ENCODE measurements at regions not wholly inside any gene's neighbourhood (a gene's known extent, or its start where the extent isn't known, plus 50 kb on each side); places are given as distances from the start of the nearest gene placed in this dataset.
"Not testable (repeated sequence)": the region's sequence is repeated elsewhere in the genome, so short reads cannot be mapped to it uniquely, and the experiment has no call there.

DNA sequence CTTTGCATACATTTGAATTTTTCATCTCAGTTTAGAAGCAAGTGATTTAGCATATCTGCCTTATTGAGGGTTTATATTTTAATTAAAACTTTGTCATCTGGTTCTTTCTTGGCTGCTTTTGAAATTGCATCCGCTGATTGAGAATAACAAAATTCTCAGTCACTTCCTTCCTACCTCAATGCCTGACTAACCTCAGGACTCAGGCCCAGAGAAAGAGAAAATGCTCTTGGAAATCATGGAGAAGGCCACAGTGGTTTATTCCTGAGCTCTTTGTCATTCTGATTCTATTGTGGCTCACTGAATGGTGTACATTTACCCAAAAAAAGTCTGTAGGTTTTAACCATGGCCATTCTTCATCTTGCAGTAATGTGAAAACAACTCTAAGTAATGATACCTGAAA is 533.9 kb downstream of the TBL1XR1 start:
- no peak overlapping the region for H3K27ac Mint-ChIP-seq
- H3K9me3 Mint-ChIP-seq: no peaks in the 10 kb centered on the region
- no peak for ATAC-seq
- no peaks in the 10 kb centered on the region for H3K36me3 Mint-ChIP-seq
- no peak for DNase-seq (ENCODE audit: low spot score in 2 of 2)

DNA sequence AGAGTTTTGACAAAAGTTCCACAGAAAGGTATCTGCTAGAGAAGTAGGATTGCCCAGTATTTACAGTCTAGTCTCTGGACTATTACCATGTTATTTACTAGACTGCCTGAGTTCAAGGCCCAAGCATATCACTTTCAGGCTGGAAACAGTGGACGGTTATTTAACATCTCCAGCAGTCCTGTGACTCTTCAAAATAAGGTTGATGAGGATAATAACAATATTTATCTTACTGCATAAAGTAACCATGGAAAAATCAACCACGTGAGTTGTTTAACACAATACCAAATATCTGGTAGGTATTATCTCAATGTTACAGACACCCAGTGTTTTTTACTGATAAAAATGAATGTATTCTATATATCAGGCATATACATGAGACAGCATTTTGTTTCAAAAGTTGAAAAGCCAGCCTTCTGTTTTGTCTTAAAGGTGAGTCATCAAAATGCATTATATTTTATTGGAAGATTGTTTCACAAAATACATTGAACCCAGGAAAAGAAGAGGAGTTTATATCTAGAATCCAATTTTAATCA is 535.8 kb downstream of the TBL1XR1 start:
- no peaks in the 10 kb centered on the region for H3K36me3 Mint-ChIP-seq
- DNase-seq (ENCODE audit: low spot score in 2 of 2) (no peak), ATAC-seq (no peak)
- H3K27ac Mint-ChIP-seq: no peak overlapping the region
- no peaks in the 10 kb centered on the region for H3K9me3 Mint-ChIP-seq

DNA sequence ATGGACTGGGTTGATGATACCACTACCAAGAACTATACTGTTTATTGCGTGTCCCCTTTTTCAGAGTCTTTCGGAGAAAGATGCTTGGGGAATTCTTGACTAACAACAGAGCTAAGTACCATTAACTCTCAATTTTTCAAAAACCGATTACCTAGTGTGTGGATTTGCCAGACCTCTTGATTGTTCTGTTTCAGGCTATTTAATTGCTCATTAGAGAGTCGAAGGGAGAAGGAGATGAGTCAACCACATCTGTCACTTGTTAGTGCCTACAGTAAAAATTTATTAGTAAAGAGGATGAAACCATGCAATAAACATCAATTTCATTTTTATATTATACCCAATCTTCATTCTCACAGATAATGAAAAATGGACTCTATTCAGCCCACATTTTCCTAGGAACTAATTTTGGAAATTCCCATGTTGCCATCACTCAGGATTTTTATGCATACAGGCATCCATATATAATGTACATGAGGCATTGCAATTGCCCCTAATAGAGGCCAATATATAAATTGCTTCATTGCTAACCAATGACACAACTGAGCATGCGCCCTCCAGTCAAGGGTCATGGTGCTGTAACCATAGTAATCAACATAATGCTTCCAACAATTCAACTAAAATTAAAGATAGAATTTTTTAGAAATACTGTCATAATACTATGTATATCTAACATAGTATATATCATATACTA is 541.7 kb downstream of the TBL1XR1 start:
- Mint-ChIP-seq H3K27ac (no peak overlapping the region), H3K9me3 (no peaks in the 10 kb centered on the region), H3K36me3 (no peaks in the 10 kb centered on the region)
- no peak for ATAC-seq
- no peak for DNase-seq (ENCODE audit: low spot score in 2 of 2)

DNA sequence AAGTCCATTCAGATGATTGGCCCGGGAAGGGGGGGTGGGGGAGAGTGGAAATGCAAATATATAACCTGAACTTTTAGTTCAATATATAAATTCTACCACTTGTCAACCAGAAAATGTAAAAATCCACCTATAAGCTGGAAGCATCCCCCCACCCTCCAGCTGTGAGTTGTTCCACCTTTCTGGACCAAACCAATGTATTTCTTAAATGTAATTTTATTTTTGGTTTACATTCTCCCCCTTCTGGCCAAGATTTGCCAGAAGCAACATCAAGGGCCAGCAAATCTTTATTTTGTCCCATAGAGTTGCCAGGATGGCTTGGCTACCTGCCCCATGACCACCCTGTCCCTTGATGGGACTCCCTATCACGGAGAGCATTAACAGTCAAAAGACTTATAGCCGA is 545.7 kb downstream of the TBL1XR1 start:
- Mint-ChIP-seq H3K9me3 (no peaks in the 10 kb centered on the region), H3K36me3 (no peaks in the 10 kb centered on the region), H3K27ac (no peak overlapping the region)
- ATAC-seq: no peak
- no peak for DNase-seq (ENCODE audit: low spot score in 2 of 2)

DNA sequence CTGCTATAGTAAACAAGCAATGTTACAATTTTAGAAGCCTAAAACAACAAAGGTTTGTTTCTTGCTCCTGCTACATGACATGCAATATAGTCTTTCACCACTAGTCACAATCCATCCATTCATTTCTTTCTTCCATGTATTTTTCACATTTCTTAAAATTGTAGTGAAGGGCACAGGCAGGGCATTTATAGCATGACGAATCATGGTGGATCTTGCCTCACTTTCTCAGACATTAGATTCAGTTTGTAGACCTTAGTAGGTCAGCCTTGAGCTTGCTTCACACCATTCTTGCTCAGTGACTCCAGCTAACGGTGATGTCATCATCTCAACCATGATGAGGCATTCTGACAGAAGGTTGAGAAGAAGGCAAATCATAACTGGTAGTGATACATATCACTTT is 546.8 kb downstream of the TBL1XR1 start:
- ATAC-seq (no peak), DNase-seq (ENCODE audit: low spot score in 2 of 2) (no peak)
- Mint-ChIP-seq H3K9me3 (no peaks in the 10 kb centered on the region), H3K36me3 (no peaks in the 10 kb centered on the region), H3K27ac (no peak overlapping the region)

DNA sequence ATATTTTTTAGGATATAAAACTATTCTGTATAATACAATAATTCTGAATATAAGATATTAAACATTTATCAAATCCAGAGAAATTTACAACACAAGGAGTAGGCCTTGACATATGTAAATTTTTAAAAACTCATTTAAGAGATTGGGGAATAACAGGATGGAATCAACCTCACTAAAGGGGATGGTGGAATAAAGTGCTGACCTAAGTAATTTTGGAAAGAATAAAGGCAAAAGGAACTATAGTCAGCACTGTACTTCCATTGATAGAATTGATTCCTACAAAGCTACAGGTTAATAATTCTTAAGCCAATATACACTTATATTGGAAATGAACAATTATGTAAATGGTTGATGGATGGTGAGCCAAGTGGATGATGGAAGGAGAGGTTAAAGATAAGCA is 549.3 kb downstream of the TBL1XR1 start:
- H3K9me3 Mint-ChIP-seq: peaks cover 0 to 2% of the 10 kb centered on the region in 2 donors
- ATAC-seq (no peak), DNase-seq (ENCODE audit: low spot score in 2 of 2) (no peak)
- no peaks in the 10 kb centered on the region for H3K36me3 Mint-ChIP-seq
- H3K27ac Mint-ChIP-seq: no peak overlapping the region

DNA sequence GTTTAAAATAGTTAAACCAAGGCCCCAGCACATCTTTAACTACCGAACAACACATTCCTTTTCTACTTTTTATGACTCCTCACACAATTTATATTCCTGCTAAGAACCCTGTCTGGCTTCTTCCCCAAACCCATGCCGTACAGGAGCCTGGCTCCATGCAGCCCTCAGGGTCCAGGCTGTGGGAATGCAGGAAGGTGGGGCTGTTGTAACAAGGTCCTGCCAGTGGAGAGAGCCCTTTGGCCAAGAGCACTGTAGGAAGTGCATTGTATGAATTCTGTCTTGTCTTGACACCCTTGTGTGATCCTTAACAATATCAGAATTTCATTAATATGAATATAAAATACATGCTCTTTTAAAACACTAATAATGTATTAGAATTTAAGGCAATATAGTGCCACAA is 563.8 kb downstream of the TBL1XR1 start:
- no peaks in the 10 kb centered on the region for H3K36me3 Mint-ChIP-seq

DNA sequence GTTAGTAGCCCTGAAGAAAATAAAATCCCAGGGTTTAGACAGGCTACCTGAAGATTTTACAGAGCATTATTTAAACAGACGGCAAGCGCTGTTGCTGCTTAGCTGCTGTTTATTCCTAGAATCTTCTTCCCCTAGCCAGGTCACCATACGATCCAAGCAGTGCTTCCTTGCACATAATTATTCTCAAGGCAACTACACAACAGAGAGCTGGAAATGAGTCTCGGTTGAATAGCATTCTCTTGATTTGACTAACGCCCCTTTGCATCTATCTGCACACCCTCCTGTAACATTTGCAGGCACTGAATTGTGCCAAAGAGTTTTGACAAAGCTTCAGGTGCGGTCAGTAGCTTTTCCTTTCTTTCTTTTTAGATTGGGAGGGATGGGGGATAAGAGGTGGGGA is 564.4 kb downstream of the TBL1XR1 start:
- DNase-seq (ENCODE audit: low spot score in 2 of 2) (no peak), ATAC-seq (no peak)
- Mint-ChIP-seq H3K9me3 (peaks cover 0 to 5% of the 10 kb centered on the region in 2 donors), H3K36me3 (no peaks in the 10 kb centered on the region), H3K27ac (no peak overlapping the region)

More for the DNA sequence above, 563.8 kb downstream of the TBL1XR1 start:
- Mint-ChIP-seq H3K27ac (no peak overlapping the region), H3K9me3 (peaks cover 0 to 5% of the 10 kb centered on the region in 2 donors)
- ATAC-seq (no peak), DNase-seq (ENCODE audit: low spot score in 2 of 2) (no peak)

DNA sequence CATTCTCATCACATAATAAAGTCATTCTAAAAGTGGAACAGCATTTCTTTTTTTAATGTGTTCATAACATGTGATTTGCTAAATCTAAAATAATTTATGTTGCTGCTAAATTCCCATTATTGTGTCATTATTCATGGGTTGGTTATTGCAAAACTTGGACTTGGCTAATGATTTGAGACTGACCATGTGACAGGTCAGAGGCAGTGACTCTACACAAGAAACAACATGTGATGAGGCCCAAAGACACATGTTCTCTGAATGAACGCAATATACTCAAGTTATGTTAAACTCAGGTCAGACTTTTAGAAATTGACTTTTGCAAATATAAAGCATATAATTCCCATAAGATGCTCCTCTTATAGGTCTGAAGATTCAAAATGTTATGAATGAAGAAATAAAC is 566.1 kb downstream of the TBL1XR1 start:
- Mint-ChIP-seq H3K27ac (no peak overlapping the region), H3K9me3 (no peaks in the 10 kb centered on the region), H3K36me3 (no peaks in the 10 kb centered on the region)
- no peak for DNase-seq (ENCODE audit: low spot score in 2 of 2)
- no peak for ATAC-seq

DNA sequence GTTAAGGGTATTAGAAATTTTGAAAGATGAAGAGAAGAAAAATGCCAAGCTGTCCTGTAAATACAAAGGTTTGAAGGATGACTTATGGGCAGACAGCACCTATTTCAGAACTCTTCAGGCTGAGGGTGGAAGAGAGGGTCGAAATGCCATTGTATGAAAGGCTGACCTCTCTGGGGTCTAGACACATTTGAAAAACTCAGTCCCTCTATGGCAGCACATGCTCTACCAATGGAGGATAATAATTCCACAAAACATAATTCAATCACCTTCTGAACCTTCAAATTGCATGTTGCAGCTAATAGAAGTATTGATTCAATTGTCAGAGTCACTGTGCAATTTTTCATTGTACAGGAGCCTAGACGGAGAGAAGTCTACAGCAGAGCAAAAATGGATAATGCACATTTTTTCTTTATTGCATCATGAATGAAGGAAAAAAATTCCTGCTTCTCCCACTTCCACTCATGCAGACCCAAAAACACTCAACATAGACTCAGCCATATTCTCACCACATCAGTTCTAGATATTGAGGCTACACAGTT is 569.1 kb downstream of the TBL1XR1 start:
- no peak for ATAC-seq
- no peak overlapping the region for H3K27ac Mint-ChIP-seq
- no peak for DNase-seq (ENCODE audit: low spot score in 2 of 2)

DNA sequence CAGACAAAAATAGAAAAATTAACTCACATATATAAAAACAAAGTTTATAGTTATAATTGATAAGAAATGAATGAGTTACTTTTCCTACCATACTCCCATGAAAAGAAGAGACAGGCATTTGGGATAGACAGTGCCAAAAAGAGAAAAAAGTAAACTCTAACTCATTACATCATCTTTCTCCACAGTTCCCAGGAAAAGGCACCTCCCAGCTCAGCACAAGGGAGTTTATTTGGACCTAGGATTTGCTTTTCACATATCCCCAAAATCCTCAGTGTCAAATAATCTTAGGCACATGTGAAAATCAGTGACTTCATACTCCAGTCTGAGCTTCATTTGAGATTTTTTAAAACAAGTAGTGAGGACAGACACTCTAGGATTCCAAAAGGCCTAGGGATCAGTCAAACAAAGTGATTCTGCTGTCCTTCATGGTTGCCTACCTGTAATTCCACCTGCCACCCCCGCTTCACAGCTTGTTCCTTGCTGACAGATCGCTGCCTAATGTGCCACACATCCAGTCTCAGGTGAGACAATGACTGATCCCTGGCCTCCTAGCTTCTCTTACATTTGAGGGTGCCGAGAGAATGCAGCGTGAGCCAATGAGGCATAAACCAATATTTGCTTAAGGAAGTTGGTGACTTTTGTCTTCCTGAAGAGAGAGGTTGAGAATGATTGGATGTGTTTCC is 573.7 kb downstream of the TBL1XR1 start:
- Mint-ChIP-seq H3K27ac (no peak overlapping the region), H3K36me3 (no peaks in the 10 kb centered on the region), H3K9me3 (no peaks in the 10 kb centered on the region)
- DNase-seq (ENCODE audit: low spot score in 2 of 2) (no peak), ATAC-seq (no peak)

More for the DNA sequence above, 569.1 kb downstream of the TBL1XR1 start:
- Mint-ChIP-seq H3K36me3 (no peaks in the 10 kb centered on the region), H3K9me3 (no peaks in the 10 kb centered on the region)

DNA sequence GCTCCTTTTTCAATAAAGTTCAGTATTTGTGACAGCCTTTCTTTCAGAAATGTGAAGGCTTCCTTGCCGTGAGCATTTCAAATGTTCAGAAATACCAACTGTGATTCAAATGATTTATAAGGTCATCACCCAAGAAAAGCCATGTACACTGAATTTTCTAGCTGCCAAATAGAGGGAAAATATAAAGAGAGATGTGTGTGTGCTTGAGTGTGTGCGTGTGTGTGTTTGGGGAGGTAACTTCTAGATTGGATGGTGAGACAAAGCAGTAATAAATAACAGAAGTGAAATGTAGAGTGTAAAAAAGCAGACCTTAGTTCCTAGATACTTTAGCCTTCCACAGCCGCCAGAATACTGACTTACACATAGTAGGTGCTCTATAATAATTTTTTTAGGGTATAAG is 577.4 kb downstream of the TBL1XR1 start:
- Mint-ChIP-seq H3K9me3 (peaks cover 0 to 3% of the 10 kb centered on the region in 2 donors), H3K27ac (no peak overlapping the region), H3K36me3 (no peaks in the 10 kb centered on the region)
- ATAC-seq (no peak), DNase-seq (ENCODE audit: low spot score in 2 of 2) (no peak)

DNA sequence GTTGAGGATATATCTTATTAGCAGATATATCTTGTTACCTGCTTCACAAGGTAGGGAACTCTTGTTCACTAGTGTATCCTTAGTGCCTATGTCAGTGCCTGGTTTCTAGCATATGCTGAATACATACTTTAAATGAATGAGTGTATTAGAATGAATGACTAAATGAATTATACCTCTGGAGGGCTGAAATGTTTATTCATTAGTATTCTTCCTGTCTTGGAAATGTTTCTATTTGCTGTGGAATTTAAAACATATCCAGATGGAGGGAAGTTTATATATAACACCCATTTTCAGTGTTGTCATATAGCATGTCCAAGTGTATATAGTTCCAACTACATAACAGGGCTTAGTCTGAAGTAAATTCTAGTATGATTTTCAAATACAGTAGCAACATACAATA is 581.5 kb downstream of the TBL1XR1 start:
- no peak for ATAC-seq
- Mint-ChIP-seq H3K27ac (no peak overlapping the region), H3K36me3 (no peaks in the 10 kb centered on the region), H3K9me3 (peaks cover 0 to 3% of the 10 kb centered on the region in 2 donors)
- no peak for DNase-seq (ENCODE audit: low spot score in 2 of 2)

DNA sequence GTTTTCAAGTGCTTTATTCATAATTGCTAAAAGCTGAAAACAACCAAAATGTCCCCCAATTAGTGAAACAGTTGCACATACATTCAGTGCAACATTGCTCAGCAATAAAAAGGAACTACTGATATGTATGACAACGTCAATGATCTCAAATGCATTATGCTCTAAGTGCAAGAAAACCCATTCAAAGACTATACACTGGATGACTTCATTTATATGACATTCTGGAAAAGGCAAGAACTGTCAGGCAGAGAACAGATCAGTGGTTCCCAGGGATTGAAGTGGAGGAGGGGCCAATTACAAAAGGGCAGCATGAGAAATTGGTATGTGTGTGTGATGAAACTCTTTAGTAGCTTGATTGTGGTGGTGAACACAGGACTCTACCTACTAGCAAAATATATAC is 585.6 kb downstream of the TBL1XR1 start:
- no peaks in the 10 kb centered on the region for H3K36me3 Mint-ChIP-seq
- ATAC-seq (no peak), DNase-seq (ENCODE audit: low spot score in 2 of 2) (no peak)
- H3K27ac Mint-ChIP-seq: no peak overlapping the region
- peaks cover 9 to 14% of the 10 kb centered on the region in 2 donors for H3K9me3 Mint-ChIP-seq

DNA sequence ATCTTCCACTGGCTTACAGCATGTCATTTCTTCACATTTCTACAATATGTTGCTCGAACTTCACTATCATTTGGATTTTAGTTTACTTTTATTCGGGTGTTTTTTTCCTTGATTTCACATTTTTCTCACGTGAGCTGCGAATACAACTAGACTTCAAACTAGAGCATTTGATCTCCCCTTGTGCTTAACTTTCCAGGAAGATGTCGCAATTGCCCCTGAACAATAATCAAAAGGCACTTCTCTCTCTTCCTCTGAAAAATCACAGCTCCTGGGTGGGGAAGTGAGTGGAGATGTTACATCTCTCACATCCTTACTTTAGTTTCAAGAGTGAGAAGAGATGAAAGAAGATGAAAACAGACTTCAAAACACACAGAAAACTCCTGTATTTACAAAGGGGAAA is 587.9 kb downstream of the TBL1XR1 start:
- ATAC-seq: no peak
- H3K36me3 Mint-ChIP-seq: no peaks in the 10 kb centered on the region
- DNase-seq (ENCODE audit: low spot score in 2 of 2): no peak
- H3K27ac Mint-ChIP-seq: no peak overlapping the region
- peaks cover 9 to 24% of the 10 kb centered on the region in 2 donors for H3K9me3 Mint-ChIP-seq

DNA sequence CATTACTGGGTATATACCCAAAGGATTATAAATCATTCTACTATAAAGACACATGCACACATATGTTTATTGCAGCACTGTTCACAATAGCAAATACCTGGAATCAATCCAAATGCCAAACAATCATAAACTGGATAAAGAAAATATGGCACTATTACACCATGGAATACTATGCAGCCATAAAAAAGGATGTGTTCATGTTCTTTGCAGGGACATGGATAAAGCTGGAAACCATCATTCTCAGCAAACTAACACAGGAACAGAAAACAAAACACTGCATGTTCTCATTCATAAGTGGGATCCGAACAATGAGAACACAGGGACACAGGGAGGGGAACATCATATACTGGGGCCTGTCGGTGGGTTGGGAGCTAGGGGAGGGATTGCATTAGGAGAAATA is 591.7 kb downstream of the TBL1XR1 start:
- peaks cover 9 to 27% of the 10 kb centered on the region in 2 donors for H3K9me3 Mint-ChIP-seq
- H3K36me3 Mint-ChIP-seq, ATAC-seq: not testable (repeated sequence)

DNA sequence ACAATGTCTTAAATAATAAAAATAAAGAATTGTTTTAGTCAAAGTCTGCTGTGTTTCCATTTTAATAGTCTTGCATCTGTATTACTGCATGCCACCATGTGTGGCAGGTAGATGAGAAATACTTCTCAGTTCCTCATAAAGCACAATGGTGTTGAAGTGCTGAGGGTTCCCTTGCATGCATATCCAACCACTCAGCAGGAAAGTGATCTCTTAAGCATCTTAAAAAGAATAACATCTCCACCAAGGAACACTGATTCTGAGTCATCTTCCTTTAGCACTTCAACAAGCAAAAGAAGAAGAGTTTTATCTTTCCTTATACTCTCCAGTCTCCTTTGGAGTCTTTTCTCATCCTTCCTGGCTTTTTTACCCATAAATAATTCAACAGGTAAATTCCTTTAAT is 602.0 kb downstream of the TBL1XR1 start:
- Mint-ChIP-seq H3K36me3 (no peaks in the 10 kb centered on the region), H3K27ac (no peak overlapping the region), H3K9me3 (no peaks in the 10 kb centered on the region)
- ATAC-seq (no peak), DNase-seq (ENCODE audit: low spot score in 2 of 2) (no peak)

More for the DNA sequence above, 591.7 kb downstream of the TBL1XR1 start:
- not testable (repeated sequence) for H3K27ac Mint-ChIP-seq; DNase-seq (ENCODE audit: low spot score in 2 of 2)

DNA sequence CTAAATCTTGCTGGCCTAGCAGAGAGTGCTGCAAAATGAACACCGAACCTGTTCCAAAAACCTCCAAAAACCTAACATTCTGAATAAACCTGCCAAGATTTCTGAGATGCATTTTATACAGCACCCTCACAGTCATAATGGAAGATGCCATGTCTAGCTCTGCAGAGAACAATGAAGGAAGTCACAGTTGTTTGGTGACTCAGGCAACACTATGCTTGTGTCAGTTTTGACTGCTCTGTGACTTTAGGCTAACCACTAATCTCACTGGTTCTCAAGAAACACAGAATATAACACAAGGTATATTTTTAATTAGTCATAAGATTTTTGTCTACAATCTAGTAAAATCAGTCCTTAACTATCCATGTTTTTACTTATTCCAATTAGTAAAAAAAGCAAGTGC is 606.6 kb downstream of the TBL1XR1 start:
- ATAC-seq: peak in 1 of 2 donors; percentile 68
- DNase-seq (ENCODE audit: low spot score in 2 of 2): no peak
- Mint-ChIP-seq H3K27ac (no peak overlapping the region), H3K36me3 (no peaks in the 10 kb centered on the region), H3K9me3 (no peaks in the 10 kb centered on the region)

Measured in activated naive CD4-positive, alpha-beta T cell treated with anti-CD3 and anti-CD28 coated beads, Interleukin-2, amount 50 U/mL, for 72 hours (primary cell).